Lower leg skin (tissue), 4 donors: ENCODE measurements at regions not wholly inside any gene's neighbourhood (a gene's known extent, or its start where the extent isn't known, plus 50 kb on each side); places are given as distances from the start of the nearest gene placed in this dataset.

Experiments used
- DNase-seq, 2 donors: peaks; one replicate each; pipeline ENCODE4 v3.0.0-alpha.2; 2019; ENCODE audit warnings: low spot score in 2 of 2
- H3K4me3 ChIP-seq: fragments of 200-600 bp; sonication (generic); 2 replicates; pipeline ENCODE4 v1.5.1; 2017; ENCODE audit warnings: mild to moderate bottlenecking, low read depth; ENCODE audit not compliant: poor library complexity, severe bottlenecking
- POLR2A ChIP-seq, 2 donors: fragments of 450-650 bp; IDR thresholded peaks; one replicate each; pipeline ENCODE4 v1.6.1; 2016 to 2017; ENCODE audit warnings: antibody characterized with exemption in 2 of 2, mild to moderate bottlenecking in 1 of 2, moderate library complexity in 1 of 2
- WGBS, 2 donors: methylation state at CpG; one replicate each; pipeline ENCODE4 v1.1.5; 2018; 5-methylcytosine and 5-hydroxymethylcytosine counted together
- intact Hi-C: fragments of 100-400 bp; cut with DNase I; formaldehyde crosslinking; loops from one replicate; pipeline ENCODE4 v1.15.0; 2023; ENCODE audit warnings: low total_unique reads
- TF ChIP-seq, protein P1 (sequence below), 3 donors: fragments of 450-650 bp; IDR thresholded peaks; one replicate each; pipeline ENCODE4 v1.5.1; 2016; ENCODE audit warnings: antibody characterized with exemption in 3 of 3, mild to moderate bottlenecking in 3 of 3, moderate library complexity in 2 of 3

DNA sequence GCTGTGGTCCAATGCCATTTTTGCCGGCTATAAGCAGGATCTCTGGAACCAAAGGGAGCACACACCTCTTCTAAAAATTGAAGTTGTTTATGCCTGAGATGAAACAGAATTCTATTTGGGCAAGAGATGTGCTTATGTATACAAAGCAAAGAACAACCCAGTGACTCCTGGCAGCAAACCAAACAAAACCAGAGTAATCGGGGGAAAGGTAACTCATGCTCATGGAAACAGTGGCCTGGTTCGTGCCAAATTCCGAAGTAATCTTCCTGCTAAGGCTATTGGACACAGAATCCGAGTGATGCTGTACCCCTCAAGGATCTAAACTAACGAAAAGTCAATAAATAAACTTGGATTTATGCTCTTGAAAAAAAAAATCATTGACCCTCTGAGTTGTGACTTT lies 178.7 kb downstream of the CEMIP2 start:
- no peak overlapping the region for H3K4me3 ChIP-seq
- WGBS, 2 donors = 74 to 80% methylated on average over 6 of the region's 6 CpGs
- intact Hi-C loops = loop anchor here (10.0 kb wide), 1 partner anchor 45 kb away; no protein-coding TSS in a partner anchor

DNA sequence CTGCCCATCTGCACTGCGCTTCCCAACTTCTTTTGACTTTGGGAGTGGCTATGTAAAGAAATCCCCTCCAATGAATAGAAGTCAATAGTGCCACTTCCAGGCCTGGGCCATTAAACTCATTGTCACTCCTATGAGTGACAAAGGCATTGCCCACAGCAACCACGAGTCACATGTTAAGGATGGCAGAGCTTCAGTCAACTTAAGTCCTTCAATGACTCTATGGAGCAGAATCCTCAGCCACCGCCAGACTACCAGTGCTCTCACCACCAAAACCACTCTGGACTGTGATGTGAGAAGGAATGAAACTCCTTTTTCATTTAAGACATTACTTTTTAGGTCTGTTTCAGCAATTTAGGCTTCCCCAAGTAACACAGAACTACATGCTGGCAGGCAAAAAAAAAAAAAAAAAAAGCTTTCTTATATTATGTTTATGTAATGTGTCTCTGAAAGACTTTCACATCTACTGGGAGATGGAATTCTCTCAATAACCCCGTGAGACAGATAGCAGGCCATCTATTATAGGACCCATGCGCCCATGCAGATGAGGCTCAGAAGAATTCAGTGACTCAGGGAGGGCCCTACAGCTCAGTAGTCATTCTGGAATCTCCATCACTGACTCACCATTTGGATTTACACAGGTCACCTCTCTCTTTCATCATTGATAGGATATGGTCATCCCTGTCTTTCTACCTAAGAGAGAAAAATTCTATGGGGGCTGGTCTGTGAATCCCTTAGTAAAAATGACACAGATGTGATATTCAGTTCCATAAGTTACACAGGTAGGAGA lies 180.5 kb downstream of the CEMIP2 start:
- intact Hi-C loops = loop anchor here (10.0 kb wide), 1 partner anchor 47 kb away; no protein-coding TSS in a partner anchor
- DNase-seq = no peak
- H3K4me3 ChIP-seq = no peak overlapping the region
- TF ChIP-seq POLR2A (IDR thresholded peaks at IDR 0.05) = no peak
- TF ChIP-seq, protein P1, sequence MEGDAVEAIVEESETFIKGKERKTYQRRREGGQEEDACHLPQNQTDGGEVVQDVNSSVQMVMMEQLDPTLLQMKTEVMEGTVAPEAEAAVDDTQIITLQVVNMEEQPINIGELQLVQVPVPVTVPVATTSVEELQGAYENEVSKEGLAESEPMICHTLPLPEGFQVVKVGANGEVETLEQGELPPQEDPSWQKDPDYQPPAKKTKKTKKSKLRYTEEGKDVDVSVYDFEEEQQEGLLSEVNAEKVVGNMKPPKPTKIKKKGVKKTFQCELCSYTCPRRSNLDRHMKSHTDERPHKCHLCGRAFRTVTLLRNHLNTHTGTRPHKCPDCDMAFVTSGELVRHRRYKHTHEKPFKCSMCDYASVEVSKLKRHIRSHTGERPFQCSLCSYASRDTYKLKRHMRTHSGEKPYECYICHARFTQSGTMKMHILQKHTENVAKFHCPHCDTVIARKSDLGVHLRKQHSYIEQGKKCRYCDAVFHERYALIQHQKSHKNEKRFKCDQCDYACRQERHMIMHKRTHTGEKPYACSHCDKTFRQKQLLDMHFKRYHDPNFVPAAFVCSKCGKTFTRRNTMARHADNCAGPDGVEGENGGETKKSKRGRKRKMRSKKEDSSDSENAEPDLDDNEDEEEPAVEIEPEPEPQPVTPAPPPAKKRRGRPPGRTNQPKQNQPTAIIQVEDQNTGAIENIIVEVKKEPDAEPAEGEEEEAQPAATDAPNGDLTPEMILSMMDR (IDR thresholded peaks at IDR 0.05) = no peak
- WGBS, 2 donors = 83 to 91% methylated on average over 5 of the region's 5 CpGs

More for the DNA sequence above, 178.7 kb downstream of the CEMIP2 start:
- no peak for DNase-seq
- TF ChIP-seq POLR2A (IDR thresholded peaks at IDR 0.05) = no peak
- TF ChIP-seq, protein P1 (IDR thresholded peaks at IDR 0.05) = no peak

DNA sequence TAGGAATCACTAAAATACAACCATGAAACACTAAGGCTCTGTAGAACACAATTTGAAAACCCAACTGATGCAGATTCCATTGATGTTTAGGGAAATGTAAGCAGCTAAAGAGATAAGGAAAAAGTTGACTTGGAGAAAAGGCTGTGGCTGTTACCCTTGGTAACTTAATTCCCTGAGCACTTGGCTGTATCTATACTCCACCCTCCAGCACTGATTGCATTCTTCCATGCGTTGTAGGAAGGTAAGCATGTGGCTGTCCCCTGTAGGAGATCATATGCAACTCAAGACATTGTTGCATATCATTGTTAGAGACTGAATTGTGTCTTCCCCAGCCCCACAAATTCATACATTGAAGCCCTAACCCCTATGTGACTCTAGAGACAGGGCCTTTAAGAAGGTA lies 184.5 kb downstream of the CEMIP2 start:
- TF ChIP-seq, protein P1 (IDR thresholded peaks at IDR 0.05) = no peak
- no peak for TF ChIP-seq POLR2A (IDR thresholded peaks at IDR 0.05)
- 45 to 71% methylated on average over 1 of the region's 1 CpG for WGBS, 2 donors
- no peak for DNase-seq
- intact Hi-C loops = loop anchor here (10.0 kb wide), 1 partner anchor 51 kb away; no protein-coding TSS in a partner anchor
- H3K4me3 ChIP-seq = no peak overlapping the region

DNA sequence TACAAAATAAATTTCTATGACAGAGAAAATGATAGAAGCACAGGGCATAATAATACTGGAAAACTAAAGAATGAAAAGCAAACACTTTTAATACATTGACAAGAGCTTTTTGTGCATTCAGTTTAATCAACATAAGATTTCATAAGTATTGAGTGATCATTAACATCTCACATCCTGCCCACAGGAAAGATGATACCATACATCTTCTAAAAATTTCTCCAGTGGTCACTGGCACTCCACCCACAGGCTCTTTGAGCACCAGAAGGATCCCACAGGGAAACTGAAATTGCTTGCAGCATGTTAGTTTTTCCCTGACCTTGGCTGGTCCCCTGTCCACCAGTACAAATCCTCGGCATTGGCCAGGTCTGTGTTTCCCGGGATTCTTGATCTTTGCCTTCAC lies 186.0 kb downstream of the CEMIP2 start:
- WGBS, 2 donors = 64 to 83% methylated on average over 2 of the region's 2 CpGs
- no peak for TF ChIP-seq POLR2A (IDR thresholded peaks at IDR 0.05)
- TF ChIP-seq, protein P1 (IDR thresholded peaks at IDR 0.05) = no peak
- no peak overlapping the region for H3K4me3 ChIP-seq
- intact Hi-C loops = loop anchor here (10.0 kb wide), 1 partner anchor 52 kb away; no protein-coding TSS in a partner anchor
- no peak for DNase-seq

DNA sequence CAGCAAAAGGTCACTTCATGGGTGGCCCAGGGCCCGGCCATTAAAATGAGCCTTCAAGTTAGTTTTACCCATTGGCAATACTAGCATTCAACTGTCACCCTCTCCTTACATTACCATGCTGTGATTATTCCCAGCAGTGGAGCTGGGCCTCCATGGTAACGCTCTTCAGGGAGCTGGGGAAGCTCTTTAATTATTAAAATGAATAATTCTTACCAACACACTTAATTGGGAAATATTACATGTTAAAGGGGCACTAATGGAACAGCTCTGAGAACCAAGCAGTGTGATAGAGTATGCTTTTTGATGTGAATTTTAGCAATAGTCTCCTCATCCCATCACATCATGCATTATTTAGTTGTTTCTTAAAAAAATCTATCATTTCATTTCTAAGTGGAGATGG lies 187.2 kb downstream of the CEMIP2 start:
- 89 to 96% methylated on average over 2 of the region's 2 CpGs for WGBS, 2 donors
- no peak for DNase-seq
- TF ChIP-seq, protein P1 (IDR thresholded peaks at IDR 0.05) = no peak
- TF ChIP-seq POLR2A (IDR thresholded peaks at IDR 0.05) = no peak

More for the DNA sequence above, 187.2 kb downstream of the CEMIP2 start:
- no peak overlapping the region for H3K4me3 ChIP-seq
- intact Hi-C loops = loop anchor here (10.0 kb wide), 1 partner anchor 54 kb away; no protein-coding TSS in a partner anchor
